ENCODE measurements at regions not wholly inside any gene's neighbourhood (a gene's known extent, or its start where the extent isn't known, plus 50 kb on each side); places are given as distances from the start of the nearest gene placed in this dataset.
A peak's percentile ranks its signal among the peaks of the same experiment; 100 is the strongest.

- peak; percentile 16 for DNase-seq (ENCODE audit: low read depth)
Measured at GRCh38 chr1:82775406-82776000, 974.8 kb downstream of the ADGRL2 start.

GRCh38 chr1:82762829-82763532 is 962.2 kb downstream of the ADGRL2 start:
- no peak for DNase-seq (ENCODE audit: low read depth)

GRCh38 chr1:82759035-82759434 is 958.3 kb downstream of the ADGRL2 start:
- DNase-seq (ENCODE audit: low read depth): no peak

GRCh38 chr1:82755671-82756070 is 954.9 kb downstream of the ADGRL2 start:
- no peak for DNase-seq (ENCODE audit: low read depth)

- no peak for DNase-seq (ENCODE audit: low read depth)
Measured at GRCh38 chr1:82755191-82755590, 954.5 kb downstream of the ADGRL2 start.

- DNase-seq (ENCODE audit: low read depth): no peak
Measured at GRCh38 chr1:82752046-82752445, 951.3 kb downstream of the ADGRL2 start.

GRCh38 chr1:82733645-82734044 is 932.9 kb downstream of the ADGRL2 start:
- no peak for DNase-seq (ENCODE audit: low read depth)

- DNase-seq (ENCODE audit: low read depth): no peak
Measured at GRCh38 chr1:82731216-82731615, 930.5 kb downstream of the ADGRL2 start.

GRCh38 chr1:82728206-82728605 is 927.5 kb downstream of the ADGRL2 start:
- no peak for DNase-seq (ENCODE audit: low read depth)

- DNase-seq (ENCODE audit: low read depth): no peak
Measured at GRCh38 chr1:82724246-82724645, 923.5 kb downstream of the ADGRL2 start.

GRCh38 chr1:82722608-82723007 is 921.9 kb downstream of the ADGRL2 start:
- DNase-seq (ENCODE audit: low read depth): no peak

- no peak for DNase-seq (ENCODE audit: low read depth)
Measured at GRCh38 chr1:82721702-82722101, 921.0 kb downstream of the ADGRL2 start.

GRCh38 chr1:82718719-82719419 is 918.1 kb downstream of the ADGRL2 start:
- no peak for DNase-seq (ENCODE audit: low read depth)

- DNase-seq (ENCODE audit: low read depth): no peak
Measured at GRCh38 chr1:82710091-82710490, 909.4 kb downstream of the ADGRL2 start.

GRCh38 chr1:82707681-82708080 is 906.9 kb downstream of the ADGRL2 start:
- DNase-seq (ENCODE audit: low read depth): no peak

GRCh38 chr1:82706741-82707140 is 906.0 kb downstream of the ADGRL2 start:
- DNase-seq (ENCODE audit: low read depth): no peak

- DNase-seq (ENCODE audit: low read depth): no peak
Measured at GRCh38 chr1:82704966-82705365, 904.2 kb downstream of the ADGRL2 start.

GRCh38 chr1:82704393-82704792 is 903.7 kb downstream of the ADGRL2 start:
- no peak for DNase-seq (ENCODE audit: low read depth)

- no peak for DNase-seq (ENCODE audit: low read depth)
Measured at GRCh38 chr1:82703951-82704350, 903.2 kb downstream of the ADGRL2 start.

- no peak for DNase-seq (ENCODE audit: low read depth)
Measured at GRCh38 chr1:82700476-82700875, 899.7 kb downstream of the ADGRL2 start.

- no peak for DNase-seq (ENCODE audit: low read depth)
Measured at GRCh38 chr1:82697965-82698364, 897.2 kb downstream of the ADGRL2 start.

GRCh38 chr1:82695443-82695842 is 894.7 kb downstream of the ADGRL2 start:
- no peak for DNase-seq (ENCODE audit: low read depth)

- no peak for DNase-seq (ENCODE audit: low read depth)
Measured at GRCh38 chr1:82690411-82690810, 889.7 kb downstream of the ADGRL2 start.

Data from fibroblast of the conjunctiva (primary cell).